Fibroblast of skin of left biceps (primary cell): ENCODE measurements at regions not wholly inside any gene's neighbourhood (a gene's known extent, or its start where the extent isn't known, plus 50 kb on each side); places are given as distances from the start of the nearest gene placed in this dataset.
"Not testable (repeated sequence)": the region's sequence is repeated elsewhere in the genome, so short reads cannot be mapped to it uniquely, and the experiment has no call there.

Source experiments
- DNase-seq, 2 experiments: peaks; one replicate each; pipeline ENCODE4 v3.0.0-alpha.2; 2013; ENCODE audit warnings: low read depth in 2 of 2

DNA sequence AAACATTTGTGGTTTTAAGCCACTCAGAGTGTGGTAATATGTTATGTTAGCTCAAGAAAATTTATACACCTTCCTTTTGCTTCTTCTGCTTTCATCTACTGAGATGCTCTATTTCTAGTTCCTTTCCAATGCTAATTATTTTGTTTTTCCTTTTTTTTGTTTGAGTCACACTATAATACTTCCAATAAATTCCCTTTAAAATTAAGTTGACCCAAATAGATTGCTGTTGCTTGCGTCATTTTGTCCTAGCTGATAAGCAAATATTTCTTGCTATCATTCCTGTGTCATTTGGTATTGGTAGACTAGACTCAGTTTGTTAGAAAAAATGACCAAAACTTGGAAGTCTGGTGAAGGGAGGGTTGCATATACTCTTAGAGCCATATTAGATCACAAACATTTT is 437.0 kb upstream of the CNTN6 start:
- DNase-seq = no peak

- no peak for DNase-seq
Observed at GRCh38 chr3:661356-661755, 431.5 kb upstream of the CNTN6 start.

DNA sequence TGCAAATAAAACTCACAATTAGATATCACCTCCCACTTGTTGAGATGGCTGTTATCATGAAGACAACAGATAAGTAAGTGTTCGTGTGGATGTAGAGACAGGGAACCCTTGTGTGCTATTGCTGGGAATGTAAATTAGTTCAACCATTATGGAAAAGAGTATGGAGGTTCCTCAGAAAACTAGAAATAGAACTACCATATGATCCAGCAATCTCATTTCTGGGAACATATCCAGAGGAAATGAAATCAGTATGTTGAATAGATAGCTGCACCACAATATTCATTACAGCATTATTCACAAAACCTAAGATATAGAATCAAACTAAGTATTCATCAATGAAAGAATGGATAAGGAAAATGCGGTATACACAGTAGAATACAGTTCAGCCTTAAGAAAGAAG is 418.7 kb upstream of the CNTN6 start:
- DNase-seq = no peak

DNA sequence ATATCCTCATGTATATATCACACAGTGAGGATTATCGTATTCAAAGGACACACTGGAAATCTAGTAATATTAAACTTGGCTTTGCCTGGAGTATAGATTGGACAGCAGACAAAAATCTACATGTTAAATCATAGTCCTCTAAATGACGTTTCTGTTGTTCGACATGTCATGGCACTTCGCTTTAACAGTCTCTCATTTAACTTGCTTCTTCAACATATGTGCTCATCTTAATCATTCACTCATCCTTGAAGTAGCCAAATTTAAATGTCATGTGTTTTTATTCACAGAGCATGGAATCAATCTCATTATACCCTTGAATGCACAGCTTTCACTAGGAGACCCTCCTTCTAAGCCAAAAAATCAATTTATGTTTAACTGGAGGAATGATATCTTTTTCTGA is 417.0 kb upstream of the CNTN6 start:
- DNase-seq = no peak

DNA sequence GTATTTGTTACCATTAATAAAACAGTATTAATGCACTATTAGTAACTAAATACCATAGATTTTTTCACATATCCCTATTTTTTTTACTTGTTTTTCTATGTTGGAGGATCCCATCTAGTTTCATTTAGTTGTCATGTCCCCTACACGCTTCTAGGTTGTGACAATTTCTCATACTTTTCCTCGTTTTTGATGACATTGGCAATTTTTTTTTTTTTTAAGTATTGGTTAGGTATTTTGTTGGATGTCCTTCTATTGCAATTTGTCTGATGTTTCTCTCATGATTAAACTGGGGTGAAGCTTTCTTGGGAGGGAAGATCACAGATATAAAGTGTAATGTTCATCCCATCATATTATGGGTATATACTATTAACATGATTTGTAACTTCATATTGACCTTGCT is 409.1 kb upstream of the CNTN6 start:
- no peak for DNase-seq

DNA sequence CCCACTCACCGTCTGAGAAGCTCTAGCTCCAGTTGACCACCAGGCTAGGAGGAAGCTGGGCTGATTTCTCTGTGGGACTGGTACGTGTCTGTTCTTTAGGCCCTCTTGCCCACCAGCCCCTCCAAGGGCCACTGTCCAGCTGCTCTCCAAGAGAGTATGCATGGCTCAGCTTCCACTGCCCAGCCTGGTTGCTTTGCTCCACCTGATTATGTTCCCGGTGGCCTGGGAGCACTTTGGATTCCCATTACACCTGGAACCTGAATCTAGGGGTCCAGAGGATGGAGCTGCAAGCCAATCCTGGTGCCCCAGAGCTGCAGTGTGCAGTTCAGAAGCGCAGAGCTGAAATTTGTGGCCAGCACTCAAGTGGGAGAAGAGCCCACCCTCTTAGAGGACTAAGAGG is 402.1 kb upstream of the CNTN6 start:
- DNase-seq = no peak

- DNase-seq = no peak
Observed at GRCh38 chr3:700514-700913, 392.3 kb upstream of the CNTN6 start.

DNA sequence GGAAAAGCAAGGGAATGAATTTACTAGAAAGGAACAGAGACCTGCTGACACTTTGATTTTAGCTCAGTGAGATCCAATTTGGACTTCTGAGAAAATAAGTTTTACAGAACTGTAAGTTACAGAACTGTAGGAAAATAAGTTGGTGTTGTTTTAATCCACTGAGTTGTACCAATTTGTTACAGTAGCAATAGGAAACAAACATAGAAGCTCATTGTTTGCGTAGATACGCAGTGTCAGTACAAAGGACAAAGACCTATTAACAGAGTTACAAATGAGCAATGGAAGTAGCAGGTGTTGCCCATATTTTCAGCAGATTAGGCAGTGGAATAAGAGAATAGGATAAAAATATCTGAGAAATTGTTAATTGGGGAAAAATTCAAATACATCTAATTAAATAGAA is 385.8 kb upstream of the CNTN6 start:
- DNase-seq = no peak

DNA sequence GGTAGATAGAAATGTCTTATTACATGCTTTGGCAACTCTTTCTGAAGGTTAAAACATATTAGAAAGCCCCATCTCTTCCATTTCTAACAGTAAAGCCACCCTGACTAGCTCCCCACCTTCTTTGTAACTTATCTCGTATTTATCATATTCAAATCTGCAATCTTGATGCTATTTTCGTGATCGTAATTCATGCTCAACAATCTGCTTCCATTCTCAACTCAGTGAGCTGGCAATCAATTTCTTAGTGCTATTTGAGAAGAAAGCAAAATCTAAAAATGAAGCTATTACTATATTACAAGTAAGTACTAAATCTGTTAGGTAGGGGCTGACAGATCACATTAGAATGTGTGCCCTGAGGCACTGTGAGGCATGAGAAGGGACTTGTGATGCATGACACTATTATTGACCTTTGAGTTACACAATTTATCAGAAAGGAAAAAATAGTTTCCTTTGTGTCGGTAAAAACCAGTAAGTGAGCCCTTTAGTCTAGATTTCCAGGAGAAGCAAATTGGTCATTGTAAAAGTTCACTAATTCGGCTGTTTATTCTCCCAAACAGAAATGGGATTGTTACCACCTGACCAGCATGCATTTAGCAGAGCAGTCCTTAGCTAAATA is 379.7 kb upstream of the CNTN6 start:
- no peak for DNase-seq

DNA sequence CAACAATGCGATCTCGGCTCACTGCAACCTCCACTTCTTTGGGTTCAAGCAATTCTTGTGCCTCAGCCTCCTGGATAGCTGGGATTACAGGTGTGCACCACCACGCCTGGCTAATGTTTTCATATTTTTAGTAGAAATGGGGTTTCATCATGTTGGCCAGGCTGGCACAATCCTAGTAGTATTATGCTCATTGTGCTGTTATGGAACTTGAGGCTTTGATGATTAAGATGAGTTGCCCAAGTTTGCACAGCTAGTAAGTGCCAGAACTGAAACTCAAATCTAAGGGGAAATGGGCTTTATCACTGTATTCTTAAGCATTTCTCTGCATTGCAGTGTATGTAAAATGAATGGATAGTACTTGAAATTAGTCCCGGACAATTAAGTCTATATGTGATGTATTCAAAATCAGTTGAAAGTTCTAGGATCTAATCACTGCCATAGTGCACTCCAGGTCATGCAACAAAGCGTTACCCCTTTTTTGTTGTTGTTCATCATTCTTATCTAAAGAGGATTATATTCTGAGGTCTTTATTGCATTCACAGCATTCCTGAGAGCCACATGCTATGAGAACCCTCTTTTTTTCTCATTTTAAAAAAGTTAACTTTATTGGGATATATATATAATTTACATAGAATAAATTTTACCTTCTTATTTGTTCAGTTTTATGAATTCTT is 378.7 kb upstream of the CNTN6 start:
- no peak for DNase-seq

- no peak for DNase-seq
Observed at GRCh38 chr3:721086-721485, 371.7 kb upstream of the CNTN6 start.

DNA sequence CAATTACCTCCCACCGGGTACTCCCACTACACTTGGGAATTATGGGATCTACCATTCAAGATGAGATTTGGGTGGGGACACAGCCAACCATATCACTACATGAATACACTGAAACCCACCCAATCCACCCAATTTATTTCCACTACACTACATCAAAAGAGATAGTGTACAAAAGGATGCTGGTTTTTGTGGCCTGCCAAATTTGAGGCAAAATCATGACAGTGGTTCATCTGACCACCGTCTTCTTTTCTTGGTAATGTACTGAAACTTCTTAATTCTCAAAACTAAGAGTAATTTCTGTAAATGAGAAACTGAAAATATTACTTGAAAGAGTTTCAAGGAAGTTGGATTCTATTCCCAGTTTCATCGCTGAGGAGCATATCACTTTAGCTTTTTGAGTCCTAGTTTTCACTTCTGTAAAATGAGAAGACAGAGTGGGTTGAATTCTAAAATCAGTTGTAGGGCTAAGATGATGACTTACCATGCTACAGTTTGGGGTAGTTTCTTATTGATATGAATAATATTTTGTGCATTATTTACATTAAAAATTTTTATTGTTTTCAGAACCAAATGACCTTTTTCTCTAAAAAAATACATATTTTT is 360.4 kb upstream of the CNTN6 start:
- no peak for DNase-seq

- no peak for DNase-seq
Observed at GRCh38 chr3:733313-733712, 359.5 kb upstream of the CNTN6 start.

GRCh38 chr3:757711-758110 is 335.1 kb upstream of the CNTN6 start:
- no peak for DNase-seq

DNA sequence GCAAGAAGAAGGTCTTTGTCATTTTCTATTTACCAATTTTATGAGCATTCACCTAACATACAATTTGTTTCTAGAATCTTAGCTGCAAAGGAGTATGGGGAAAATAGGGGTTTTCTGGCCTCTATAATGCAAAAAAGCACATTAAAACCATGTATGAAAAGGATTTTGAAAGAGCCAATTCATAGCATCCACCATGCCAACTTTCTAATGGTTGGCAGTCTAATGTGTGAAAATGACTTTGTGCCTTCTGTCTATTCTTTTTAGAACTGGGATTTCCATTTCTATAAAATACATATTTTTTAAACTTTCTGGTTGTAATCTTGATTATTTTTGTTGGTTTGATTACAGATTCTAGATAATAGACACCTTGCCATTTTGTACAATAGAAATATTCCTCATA is 333.7 kb upstream of the CNTN6 start:
- DNase-seq = no peak

DNA sequence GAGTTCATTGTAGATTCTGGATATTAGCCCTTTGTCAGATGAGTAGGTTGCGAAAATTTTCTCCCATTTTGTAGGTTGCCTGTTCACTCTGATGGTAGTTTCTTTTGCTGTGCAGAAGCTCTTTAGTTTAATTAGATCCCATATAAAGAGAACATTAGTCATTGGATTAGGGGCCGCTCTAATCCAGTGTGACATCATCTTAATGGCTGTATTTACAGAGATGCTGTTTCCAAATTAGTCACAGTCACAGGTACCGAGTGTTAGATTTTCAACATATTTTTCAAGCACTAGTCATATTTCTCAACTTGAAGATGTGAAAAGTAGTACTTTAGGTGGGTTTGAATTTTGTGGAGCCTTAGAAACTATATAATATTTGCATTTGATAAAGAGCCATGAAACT is 319.4 kb upstream of the CNTN6 start:
- DNase-seq = not testable (repeated sequence)

GRCh38 chr3:775178-775880 is 317.5 kb upstream of the CNTN6 start:
- DNase-seq = no peak

DNA sequence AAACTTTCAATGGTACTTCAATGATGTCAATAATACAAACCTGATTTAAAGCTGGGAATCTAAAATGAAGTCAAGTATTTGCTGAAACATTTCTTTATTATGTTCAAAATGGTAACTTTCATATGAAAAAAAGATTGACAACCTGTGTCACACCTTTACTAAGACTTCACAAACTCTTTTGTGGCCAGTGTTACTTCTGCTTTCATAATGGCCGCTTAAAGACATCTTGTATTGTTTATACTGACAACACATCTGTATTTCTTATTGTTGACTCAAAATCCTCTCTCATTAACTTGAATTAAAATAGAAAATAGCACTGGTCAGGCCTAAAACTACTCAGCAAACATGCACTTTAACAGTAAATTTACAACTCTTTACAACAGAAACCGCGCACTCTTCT is 312.3 kb upstream of the CNTN6 start:
- no peak for DNase-seq

- DNase-seq = no peak
Observed at GRCh38 chr3:791442-791841, 301.4 kb upstream of the CNTN6 start.

- no peak for DNase-seq
Observed at GRCh38 chr3:792630-793029, 300.2 kb upstream of the CNTN6 start.

DNA sequence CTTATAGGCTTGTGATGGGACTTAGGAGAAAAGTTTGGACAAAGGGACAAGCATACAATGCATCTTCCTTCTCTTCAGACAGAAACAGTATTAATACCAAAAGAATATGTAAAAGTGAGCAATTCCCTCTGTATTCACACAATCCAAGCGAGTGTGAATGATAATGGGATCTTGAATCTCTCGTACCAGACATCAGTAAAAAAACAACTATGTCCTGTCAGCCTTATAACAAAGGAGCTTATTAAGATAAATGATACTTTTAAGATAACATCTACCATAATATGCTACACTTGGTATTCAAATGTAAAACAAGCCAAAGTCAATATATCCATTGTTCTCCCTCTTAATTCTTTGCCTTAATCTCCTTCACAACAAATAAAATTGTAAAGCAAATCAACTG is 288.6 kb upstream of the CNTN6 start:
- DNase-seq = no peak

- no peak for DNase-seq
Observed at GRCh38 chr3:805326-805725, 287.5 kb upstream of the CNTN6 start.

GRCh38 chr3:806006-806405 is 286.8 kb upstream of the CNTN6 start:
- DNase-seq = no peak
